ENCODE measurements at regions not wholly inside any gene's neighbourhood (a gene's known extent, or its start where the extent isn't known, plus 50 kb on each side); places are given as distances from the start of the nearest gene placed in this dataset.
A peak's percentile ranks its signal among the peaks of the same experiment; 100 is the strongest.

GRCh38 chr12:115343601-115344000 is 659.6 kb upstream of the TBX3 start:
- intact Hi-C loops (cut with DNase I; ENCODE audit: low total_unique reads) (no loop called here), in situ Hi-C loops (cut with MboI; ENCODE audit: low pct_ligation_motif_present in 1 of 4, low pct_unique_long_range_greater_than_20kb in 1 of 4, low sequenced_read_pairs in 3 of 4) (no loop called here)
- H3K27ac ChIP-seq = no peak overlapping the region
- no peaks in the 10 kb centered on the region for H3K9me3 ChIP-seq
- no peak overlapping the region for H3K4me3 ChIP-seq
- H3K27me3 ChIP-seq = no peaks in the 10 kb centered on the region
- no peaks in the 10 kb centered on the region for H3K36me3 ChIP-seq
- TF ChIP-seq POLR2A (IDR thresholded peaks at IDR 0.05) = no peak
- TF ChIP-seq EP300 (IDR thresholded peaks at IDR 0.05; ENCODE audit: low read depth) = no peak
- TF ChIP-seq CTCF (IDR thresholded peaks at IDR 0.05) = no peak
- H3K4me1 ChIP-seq = no peaks in the 10 kb centered on the region
- no peak for DNase-seq
- WGBS, 2 donors (ENCODE audit: low coverage in 1 of 2) = 87 to 91% methylated on average over 4 to 5 of the region's 5 CpGs

- in situ Hi-C loops (cut with MboI; ENCODE audit: low pct_ligation_motif_present in 1 of 4, low pct_unique_long_range_greater_than_20kb in 1 of 4, low sequenced_read_pairs in 3 of 4) (no loop called here), intact Hi-C loops (cut with DNase I; ENCODE audit: low total_unique reads) (no loop called here)
- DNase-seq = no peak
- TF ChIP-seq EP300 (IDR thresholded peaks at IDR 0.05; ENCODE audit: low read depth) = no peak
- TF ChIP-seq POLR2AphosphoS5 (IDR thresholded peaks at IDR 0.05) = no peak
- TF ChIP-seq POLR2A (IDR thresholded peaks at IDR 0.05) = no peak
- no peak for TF ChIP-seq CTCF (IDR thresholded peaks at IDR 0.05)
- H3K27me3 ChIP-seq = no peaks in the 10 kb centered on the region
- H3K9me3 ChIP-seq = no peaks in the 10 kb centered on the region
- H3K27ac ChIP-seq = no peak overlapping the region
- H3K4me1 ChIP-seq = no peaks in the 10 kb centered on the region
- WGBS, 2 donors (ENCODE audit: low coverage in 1 of 2) = 85 to 90% methylated on average over 2 of the region's 2 CpGs
- H3K36me3 ChIP-seq = no peaks in the 10 kb centered on the region
- no peak overlapping the region for H3K4me3 ChIP-seq
Observed at GRCh38 chr12:115343008-115343407, 659.0 kb upstream of the TBX3 start.

- intact Hi-C loops (cut with DNase I; ENCODE audit: low total_unique reads) (no loop called here), in situ Hi-C loops (cut with MboI; ENCODE audit: low pct_ligation_motif_present in 1 of 4, low pct_unique_long_range_greater_than_20kb in 1 of 4, low sequenced_read_pairs in 3 of 4) (no loop called here)
- no peak overlapping the region for H3K4me3 ChIP-seq
- H3K27me3 ChIP-seq = no peaks in the 10 kb centered on the region
- H3K9me3 ChIP-seq = no peaks in the 10 kb centered on the region
- H3K4me1 ChIP-seq = no peaks in the 10 kb centered on the region
- peak; percentile 59 for DNase-seq
- WGBS, 2 donors (ENCODE audit: low coverage in 1 of 2) = 31 to 48% methylated on average over 4 to 6 of the region's 6 CpGs
- peak overlapping the region; percentile 42 to 68 (median 62) for H3K27ac ChIP-seq
- no peaks in the 10 kb centered on the region for H3K36me3 ChIP-seq
- TF ChIP-seq POLR2AphosphoS5 (IDR thresholded peaks at IDR 0.05) (peak; percentile 78 to 89 (median 82)), EP300 (IDR thresholded peaks at IDR 0.05; ENCODE audit: low read depth) (no peak)
Observed at GRCh38 chr12:115341442-115341841, 657.5 kb upstream of the TBX3 start.

- Histone ChIP-seq H3K4me1 (peaks cover 0 to 9% (median 0%) of the 10 kb centered on the region in 4 donors), H3K36me3 (no peaks in the 10 kb centered on the region), H3K9me3 (no peaks in the 10 kb centered on the region), H3K27ac (peak overlapping the region; percentile 25 to 47 (median 34)), H3K27me3 (no peaks in the 10 kb centered on the region), H3K4me3 (no peak overlapping the region)
- TF ChIP-seq POLR2AphosphoS5 (IDR thresholded peaks at IDR 0.05) = no peak
- TF ChIP-seq POLR2A (IDR thresholded peaks at IDR 0.05) = no peak
- no peak for TF ChIP-seq CTCF (IDR thresholded peaks at IDR 0.05)
- no peak for TF ChIP-seq EP300 (IDR thresholded peaks at IDR 0.05; ENCODE audit: low read depth)
- in situ Hi-C loops (cut with MboI; ENCODE audit: low pct_ligation_motif_present in 1 of 4, low pct_unique_long_range_greater_than_20kb in 1 of 4, low sequenced_read_pairs in 3 of 4) = no loop called here
- DNase-seq = no peak
- WGBS, 2 donors (ENCODE audit: low coverage in 1 of 2) = 75 to 91% methylated on average over 6 to 9 of the region's 9 CpGs
- intact Hi-C loops (cut with DNase I; ENCODE audit: low total_unique reads) = loop anchor here (2.0 kb wide), 1 partner anchor 64 kb away; no protein-coding TSS in a partner anchor
Observed at GRCh38 chr12:115338566-115339294, 654.8 kb upstream of the TBX3 start.
